SK-N-SH treated with all-trans-retinoic acid at 6 μM for 48 hours (cell line): ENCODE measurements at regions not wholly inside any gene's neighbourhood (a gene's known extent, or its start where the extent isn't known, plus 50 kb on each side); places are given as distances from the start of the nearest gene placed in this dataset.

Experiments
- ATAC-seq: fragments of 200-7000 bp; cut with Tn5 transposase; 3 replicates; pipeline ENCODE4 v1.9.1; 2020; ENCODE audit warnings: mild to moderate bottlenecking, moderate library complexity
- ARNTL ChIP-seq: fragments of 450-650 bp; formaldehyde crosslinking; IDR thresholded peaks from 2 replicates; pipeline ENCODE4 v1.5.0; 2020; ENCODE audit warnings: low read depth, mild to moderate bottlenecking, moderate library complexity, borderline replicate concordance
- BACH2 ChIP-seq: fragments of 250-450 bp; sonication (Bioruptor Pico); IDR thresholded peaks from 2 replicates; pipeline ENCODE4 v1.9.0; 2021; ENCODE audit warnings: mild to moderate bottlenecking, borderline replicate concordance
- CSDC2 ChIP-seq: fragments of 250-450 bp; sonication (Bioruptor Pico); IDR thresholded peaks from 2 replicates; pipeline ENCODE4 v1.5.0; 2020; ENCODE audit warnings: mild to moderate bottlenecking, moderate library complexity
- CSRNP3 ChIP-seq: fragments of 250-450 bp; sonication (Bioruptor Pico); IDR thresholded peaks from 2 replicates; pipeline ENCODE4 v1.5.1; 2021; ENCODE audit warnings: mild to moderate bottlenecking, moderate library complexity
- ESRRG ChIP-seq: fragments of 250-450 bp; sonication (Bioruptor Pico); IDR thresholded peaks from 2 replicates; pipeline ENCODE4 v1.6.1; 2021; ENCODE audit warnings: mild to moderate bottlenecking
- GLIS3 ChIP-seq: fragments of 250-450 bp; sonication (Bioruptor Pico); IDR thresholded peaks from 2 replicates; pipeline ENCODE4 v1.5.0; 2020; ENCODE audit warnings: mild to moderate bottlenecking, moderate library complexity
- ISL1 ChIP-seq: fragments of 250-450 bp; sonication (Bioruptor Pico); IDR thresholded peaks from 2 replicates; pipeline ENCODE4 v2.1.2; 2022; ENCODE audit warnings: mild to moderate bottlenecking, moderate library complexity
- OSR1 ChIP-seq: fragments of 250-450 bp; sonication (Bioruptor Pico); IDR thresholded peaks from 2 replicates; pipeline ENCODE4 v1.8.0; 2022; ENCODE audit warnings: moderate library complexity, mild to moderate bottlenecking, inconsistent platforms
- PPARA ChIP-seq: fragments of 250-450 bp; sonication (Bioruptor Pico); IDR thresholded peaks from 2 replicates; pipeline ENCODE4 v1.5.0; 2020; ENCODE audit warnings: mild to moderate bottlenecking, borderline replicate concordance
- SNAI2 ChIP-seq: fragments of 250-450 bp; sonication (Bioruptor Pico); IDR thresholded peaks from 2 replicates; pipeline ENCODE4 v1.5.0; 2020; ENCODE audit warnings: mild to moderate bottlenecking, moderate library complexity
- TCF4 ChIP-seq: fragments of 250-450 bp; sonication (Bioruptor Pico); IDR thresholded peaks from 2 replicates; pipeline ENCODE4 v1.8.0; 2021; ENCODE audit warnings: mild to moderate bottlenecking, moderate library complexity, borderline replicate concordance
- TOX ChIP-seq: fragments of 250-450 bp; sonication (Bioruptor Pico); IDR thresholded peaks from 2 replicates; pipeline ENCODE4 v1.8.0; 2021; ENCODE audit warnings: mild to moderate bottlenecking, moderate library complexity, borderline replicate concordance
- ZC3H10 ChIP-seq: fragments of 250-450 bp; sonication (Bioruptor Pico); IDR thresholded peaks from 2 replicates; pipeline ENCODE4 v1.5.1; 2021; ENCODE audit warnings: mild to moderate bottlenecking, moderate library complexity
- ZFP3 ChIP-seq: fragments of 250-450 bp; sonication (Bioruptor Pico); IDR thresholded peaks from 2 replicates; pipeline ENCODE4 v1.5.0; 2020; ENCODE audit warnings: mild to moderate bottlenecking, moderate library complexity
- ZFP30 ChIP-seq: fragments of 450-650 bp; formaldehyde crosslinking; IDR thresholded peaks from 2 replicates; pipeline ENCODE4 v1.5.0; 2022; ENCODE audit warnings: mild to moderate bottlenecking, moderate library complexity
- ZNF565 ChIP-seq: fragments of 450-650 bp; formaldehyde crosslinking; conservative IDR thresholded peaks from 2 replicates; pipeline ENCODE4 v1.5.0; 2020; ENCODE audit warnings: low read depth, mild to moderate bottlenecking, moderate library complexity
- ZNF70 ChIP-seq: fragments of 450-650 bp; formaldehyde crosslinking; IDR thresholded peaks from 2 replicates; pipeline ENCODE4 v1.5.0; 2020; ENCODE audit warnings: mild to moderate bottlenecking, moderate library complexity
- ZNF8 ChIP-seq: fragments of 450-650 bp; formaldehyde crosslinking; IDR thresholded peaks from 2 replicates; pipeline ENCODE4 v1.5.0; 2020; ENCODE audit warnings: mild to moderate bottlenecking, moderate library complexity
- TF ChIP-seq, protein P1 (sequence below): fragments of 250-450 bp; sonication (Bioruptor Pico); IDR thresholded peaks from 2 replicates; pipeline ENCODE4 v1.8.0; 2020; ENCODE audit warnings: mild to moderate bottlenecking, moderate library complexity, borderline replicate concordance
- TF ChIP-seq, protein P2 (sequence below): fragments of 250-450 bp; sonication (Bioruptor Pico); IDR thresholded peaks from 2 replicates; pipeline ENCODE4 v1.8.0; 2021; ENCODE audit warnings: low read depth, mild to moderate bottlenecking, moderate library complexity, borderline replicate concordance
- TF ChIP-seq, protein P3 (sequence below): fragments of 250-450 bp; sonication (Bioruptor Pico); IDR thresholded peaks from 2 replicates; pipeline ENCODE4 v1.5.1; 2020; ENCODE audit warnings: low read depth, mild to moderate bottlenecking, moderate library complexity
- TF ChIP-seq, protein P4 (sequence below): fragments of 250-450 bp; sonication (Bioruptor Pico); IDR thresholded peaks from 2 replicates; pipeline ENCODE4 v1.5.0; 2020; ENCODE audit warnings: mild to moderate bottlenecking, moderate library complexity

- ATAC-seq: no peak
- TF ChIP-seq CSDC2 (CRISPR knock-in tag) (no peak), ZNF70 (CRISPR knock-in tag) (no peak), ZNF565 (CRISPR knock-in tag) (no peak), OSR1 (CRISPR knock-in tag) (no peak)
- TF ChIP-seq, protein P1, sequence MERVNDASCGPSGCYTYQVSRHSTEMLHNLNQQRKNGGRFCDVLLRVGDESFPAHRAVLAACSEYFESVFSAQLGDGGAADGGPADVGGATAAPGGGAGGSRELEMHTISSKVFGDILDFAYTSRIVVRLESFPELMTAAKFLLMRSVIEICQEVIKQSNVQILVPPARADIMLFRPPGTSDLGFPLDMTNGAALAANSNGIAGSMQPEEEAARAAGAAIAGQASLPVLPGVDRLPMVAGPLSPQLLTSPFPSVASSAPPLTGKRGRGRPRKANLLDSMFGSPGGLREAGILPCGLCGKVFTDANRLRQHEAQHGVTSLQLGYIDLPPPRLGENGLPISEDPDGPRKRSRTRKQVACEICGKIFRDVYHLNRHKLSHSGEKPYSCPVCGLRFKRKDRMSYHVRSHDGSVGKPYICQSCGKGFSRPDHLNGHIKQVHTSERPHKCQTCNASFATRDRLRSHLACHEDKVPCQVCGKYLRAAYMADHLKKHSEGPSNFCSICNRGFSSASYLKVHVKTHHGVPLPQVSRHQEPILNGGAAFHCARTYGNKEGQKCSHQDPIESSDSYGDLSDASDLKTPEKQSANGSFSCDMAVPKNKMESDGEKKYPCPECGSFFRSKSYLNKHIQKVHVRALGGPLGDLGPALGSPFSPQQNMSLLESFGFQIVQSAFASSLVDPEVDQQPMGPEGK (CRISPR knock-in tag): no peak
Observed at GRCh38 chr14:53408175-53408879, 255.2 kb upstream of the DDHD1 start.

GRCh38 chr14:53406519-53406918 is 253.4 kb upstream of the DDHD1 start:
- TF ChIP-seq, protein P2, sequence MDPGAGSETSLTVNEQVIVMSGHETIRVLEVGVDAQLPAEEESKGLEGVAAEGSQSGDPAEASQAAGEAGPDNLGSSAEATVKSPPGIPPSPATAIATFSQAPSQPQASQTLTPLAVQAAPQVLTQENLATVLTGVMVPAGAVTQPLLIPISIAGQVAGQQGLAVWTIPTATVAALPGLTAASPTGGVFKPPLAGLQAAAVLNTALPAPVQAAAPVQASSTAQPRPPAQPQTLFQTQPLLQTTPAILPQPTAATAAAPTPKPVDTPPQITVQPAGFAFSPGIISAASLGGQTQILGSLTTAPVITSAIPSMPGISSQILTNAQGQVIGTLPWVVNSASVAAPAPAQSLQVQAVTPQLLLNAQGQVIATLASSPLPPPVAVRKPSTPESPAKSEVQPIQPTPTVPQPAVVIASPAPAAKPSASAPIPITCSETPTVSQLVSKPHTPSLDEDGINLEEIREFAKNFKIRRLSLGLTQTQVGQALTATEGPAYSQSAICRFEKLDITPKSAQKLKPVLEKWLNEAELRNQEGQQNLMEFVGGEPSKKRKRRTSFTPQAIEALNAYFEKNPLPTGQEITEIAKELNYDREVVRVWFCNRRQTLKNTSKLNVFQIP (CRISPR knock-in tag): no peak
- TF ChIP-seq ZC3H10 (CRISPR knock-in tag) (no peak), BACH2 (no peak), GLIS3 (CRISPR knock-in tag) (no peak), SNAI2 (CRISPR knock-in tag) (no peak), PPARA (CRISPR knock-in tag) (no peak), ESRRG (CRISPR knock-in tag) (no peak), TOX (CRISPR knock-in tag) (no peak), ZFP3 (CRISPR knock-in tag) (no peak), ZNF565 (CRISPR knock-in tag) (no peak), ARNTL (CRISPR knock-in tag) (no peak), ISL1 (CRISPR knock-in tag) (no peak), ZNF8 (CRISPR knock-in tag) (no peak), ZNF70 (CRISPR knock-in tag) (no peak), TCF4 (CRISPR knock-in tag) (no peak), CSRNP3 (CRISPR knock-in tag) (no peak)
- TF ChIP-seq, protein P3, sequence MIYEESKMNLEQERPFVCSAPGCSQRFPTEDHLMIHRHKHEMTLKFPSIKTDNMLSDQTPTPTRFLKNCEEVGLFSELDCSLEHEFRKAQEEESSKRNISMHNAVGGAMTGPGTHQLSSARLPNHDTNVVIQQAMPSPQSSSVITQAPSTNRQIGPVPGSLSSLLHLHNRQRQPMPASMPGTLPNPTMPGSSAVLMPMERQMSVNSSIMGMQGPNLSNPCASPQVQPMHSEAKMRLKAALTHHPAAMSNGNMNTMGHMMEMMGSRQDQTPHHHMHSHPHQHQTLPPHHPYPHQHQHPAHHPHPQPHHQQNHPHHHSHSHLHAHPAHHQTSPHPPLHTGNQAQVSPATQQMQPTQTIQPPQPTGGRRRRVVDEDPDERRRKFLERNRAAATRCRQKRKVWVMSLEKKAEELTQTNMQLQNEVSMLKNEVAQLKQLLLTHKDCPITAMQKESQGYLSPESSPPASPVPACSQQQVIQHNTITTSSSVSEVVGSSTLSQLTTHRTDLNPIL (CRISPR knock-in tag): no peak
- TF ChIP-seq, protein P1 (CRISPR knock-in tag): no peak
- no peak for ATAC-seq

- TF ChIP-seq CSRNP3 (CRISPR knock-in tag) (no peak), ZFP30 (CRISPR knock-in tag) (no peak), ISL1 (CRISPR knock-in tag) (no peak), ZC3H10 (CRISPR knock-in tag) (no peak), TOX (CRISPR knock-in tag) (no peak), TCF4 (CRISPR knock-in tag) (no peak)
- TF ChIP-seq, protein P4, sequence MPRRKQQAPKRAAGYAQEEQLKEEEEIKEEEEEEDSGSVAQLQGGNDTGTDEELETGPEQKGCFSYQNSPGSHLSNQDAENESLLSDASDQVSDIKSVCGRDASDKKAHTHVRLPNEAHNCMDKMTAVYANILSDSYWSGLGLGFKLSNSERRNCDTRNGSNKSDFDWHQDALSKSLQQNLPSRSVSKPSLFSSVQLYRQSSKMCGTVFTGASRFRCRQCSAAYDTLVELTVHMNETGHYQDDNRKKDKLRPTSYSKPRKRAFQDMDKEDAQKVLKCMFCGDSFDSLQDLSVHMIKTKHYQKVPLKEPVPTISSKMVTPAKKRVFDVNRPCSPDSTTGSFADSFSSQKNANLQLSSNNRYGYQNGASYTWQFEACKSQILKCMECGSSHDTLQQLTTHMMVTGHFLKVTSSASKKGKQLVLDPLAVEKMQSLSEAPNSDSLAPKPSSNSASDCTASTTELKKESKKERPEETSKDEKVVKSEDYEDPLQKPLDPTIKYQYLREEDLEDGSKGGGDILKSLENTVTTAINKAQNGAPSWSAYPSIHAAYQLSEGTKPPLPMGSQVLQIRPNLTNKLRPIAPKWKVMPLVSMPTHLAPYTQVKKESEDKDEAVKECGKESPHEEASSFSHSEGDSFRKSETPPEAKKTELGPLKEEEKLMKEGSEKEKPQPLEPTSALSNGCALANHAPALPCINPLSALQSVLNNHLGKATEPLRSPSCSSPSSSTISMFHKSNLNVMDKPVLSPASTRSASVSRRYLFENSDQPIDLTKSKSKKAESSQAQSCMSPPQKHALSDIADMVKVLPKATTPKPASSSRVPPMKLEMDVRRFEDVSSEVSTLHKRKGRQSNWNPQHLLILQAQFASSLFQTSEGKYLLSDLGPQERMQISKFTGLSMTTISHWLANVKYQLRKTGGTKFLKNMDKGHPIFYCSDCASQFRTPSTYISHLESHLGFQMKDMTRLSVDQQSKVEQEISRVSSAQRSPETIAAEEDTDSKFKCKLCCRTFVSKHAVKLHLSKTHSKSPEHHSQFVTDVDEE (CRISPR knock-in tag): no peak
- TF ChIP-seq, protein P2 (CRISPR knock-in tag): no peak
- ATAC-seq: no peak
Observed at GRCh38 chr14:53401646-53402045, 248.5 kb upstream of the DDHD1 start.
